Peyer's patch (tissue), 4 donors: ENCODE measurements at regions not wholly inside any gene's neighbourhood (a gene's known extent, or its start where the extent isn't known, plus 50 kb on each side); places are given as distances from the start of the nearest gene placed in this dataset.

Experiments
- CTCF ChIP-seq, 6 experiments: fragments of 450-650 bp in 4 of 6; fragments of 200-600 bp in 2 of 6; sonication (generic) in 1 of 6; IDR thresholded peaks; one replicate each; pipeline ENCODE4 v1.5.1; 2017 to 2019; ENCODE audit warnings: antibody characterized with exemption in 6 of 6, mild to moderate bottlenecking in 3 of 6, moderate library complexity in 1 of 6
- POLR2A ChIP-seq, 2 donors: fragments of 450-650 bp; IDR thresholded peaks; one replicate each; pipeline ENCODE4 v1.5.1; 2017; ENCODE audit warnings: antibody characterized with exemption in 2 of 2, mild to moderate bottlenecking in 2 of 2, moderate library complexity in 2 of 2

- TF ChIP-seq CTCF (IDR thresholded peaks at IDR 0.05) (no peak), POLR2A (IDR thresholded peaks at IDR 0.05) (no peak)
Observed at GRCh38 chr22:40116496-40117200, 61.1 kb upstream of the TNRC6B start.
